ENCODE measurements at regions not wholly inside any gene's neighbourhood (a gene's known extent, or its start where the extent isn't known, plus 50 kb on each side); places are given as distances from the start of the nearest gene placed in this dataset.

DNA sequence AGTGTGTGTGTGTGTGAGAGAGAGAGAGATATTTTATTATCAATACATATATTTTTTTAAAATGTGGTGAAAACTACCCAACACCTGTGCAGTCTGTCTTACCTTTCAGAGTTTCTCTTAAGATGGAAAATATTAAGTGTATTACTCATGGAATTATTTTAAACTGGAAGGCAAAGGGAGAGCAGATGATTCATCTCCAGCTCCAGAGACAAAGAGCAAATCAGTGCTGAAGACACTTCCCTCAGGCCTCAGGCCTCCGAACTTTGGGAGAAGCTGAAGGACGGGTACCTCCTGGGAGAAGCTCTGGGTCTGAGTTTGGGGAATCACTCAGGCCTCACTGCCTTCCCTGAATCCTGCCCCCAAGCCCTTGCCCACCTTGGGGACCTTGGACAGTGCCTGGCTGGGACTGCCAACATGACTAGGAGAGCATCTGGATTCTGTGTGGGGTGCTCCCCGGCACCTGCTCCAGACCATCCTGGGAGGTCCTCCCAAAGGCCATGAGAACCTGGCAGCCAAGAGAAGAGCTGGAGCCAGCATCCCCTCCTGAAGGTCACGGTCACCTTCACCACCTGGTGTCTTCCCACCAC is 170.4 kb upstream of the UBL3 start:
- Mint-ChIP-seq H3K36me3 (ENCODE audit: unreplicated experiment) (no peaks in the 10 kb centered on the region), H3K27me3 (ENCODE audit: unreplicated experiment) (no peaks in the 10 kb centered on the region), H3K4me3 (ENCODE audit: unreplicated experiment) (no peak overlapping the region), H3K27ac (ENCODE audit: unreplicated experiment) (no peak overlapping the region), H3K4me1 (ENCODE audit: unreplicated experiment) (peaks cover 25% of the 10 kb centered on the region), H3K9me3 (ENCODE audit: unreplicated experiment) (no peaks in the 10 kb centered on the region)
- TF ChIP-seq, protein P1, sequence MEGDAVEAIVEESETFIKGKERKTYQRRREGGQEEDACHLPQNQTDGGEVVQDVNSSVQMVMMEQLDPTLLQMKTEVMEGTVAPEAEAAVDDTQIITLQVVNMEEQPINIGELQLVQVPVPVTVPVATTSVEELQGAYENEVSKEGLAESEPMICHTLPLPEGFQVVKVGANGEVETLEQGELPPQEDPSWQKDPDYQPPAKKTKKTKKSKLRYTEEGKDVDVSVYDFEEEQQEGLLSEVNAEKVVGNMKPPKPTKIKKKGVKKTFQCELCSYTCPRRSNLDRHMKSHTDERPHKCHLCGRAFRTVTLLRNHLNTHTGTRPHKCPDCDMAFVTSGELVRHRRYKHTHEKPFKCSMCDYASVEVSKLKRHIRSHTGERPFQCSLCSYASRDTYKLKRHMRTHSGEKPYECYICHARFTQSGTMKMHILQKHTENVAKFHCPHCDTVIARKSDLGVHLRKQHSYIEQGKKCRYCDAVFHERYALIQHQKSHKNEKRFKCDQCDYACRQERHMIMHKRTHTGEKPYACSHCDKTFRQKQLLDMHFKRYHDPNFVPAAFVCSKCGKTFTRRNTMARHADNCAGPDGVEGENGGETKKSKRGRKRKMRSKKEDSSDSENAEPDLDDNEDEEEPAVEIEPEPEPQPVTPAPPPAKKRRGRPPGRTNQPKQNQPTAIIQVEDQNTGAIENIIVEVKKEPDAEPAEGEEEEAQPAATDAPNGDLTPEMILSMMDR (IDR thresholded peaks at IDR 0.05), result no peak
- DNase-seq (ENCODE audit: extremely low spot score, unreplicated experiment), result no peak

DNA sequence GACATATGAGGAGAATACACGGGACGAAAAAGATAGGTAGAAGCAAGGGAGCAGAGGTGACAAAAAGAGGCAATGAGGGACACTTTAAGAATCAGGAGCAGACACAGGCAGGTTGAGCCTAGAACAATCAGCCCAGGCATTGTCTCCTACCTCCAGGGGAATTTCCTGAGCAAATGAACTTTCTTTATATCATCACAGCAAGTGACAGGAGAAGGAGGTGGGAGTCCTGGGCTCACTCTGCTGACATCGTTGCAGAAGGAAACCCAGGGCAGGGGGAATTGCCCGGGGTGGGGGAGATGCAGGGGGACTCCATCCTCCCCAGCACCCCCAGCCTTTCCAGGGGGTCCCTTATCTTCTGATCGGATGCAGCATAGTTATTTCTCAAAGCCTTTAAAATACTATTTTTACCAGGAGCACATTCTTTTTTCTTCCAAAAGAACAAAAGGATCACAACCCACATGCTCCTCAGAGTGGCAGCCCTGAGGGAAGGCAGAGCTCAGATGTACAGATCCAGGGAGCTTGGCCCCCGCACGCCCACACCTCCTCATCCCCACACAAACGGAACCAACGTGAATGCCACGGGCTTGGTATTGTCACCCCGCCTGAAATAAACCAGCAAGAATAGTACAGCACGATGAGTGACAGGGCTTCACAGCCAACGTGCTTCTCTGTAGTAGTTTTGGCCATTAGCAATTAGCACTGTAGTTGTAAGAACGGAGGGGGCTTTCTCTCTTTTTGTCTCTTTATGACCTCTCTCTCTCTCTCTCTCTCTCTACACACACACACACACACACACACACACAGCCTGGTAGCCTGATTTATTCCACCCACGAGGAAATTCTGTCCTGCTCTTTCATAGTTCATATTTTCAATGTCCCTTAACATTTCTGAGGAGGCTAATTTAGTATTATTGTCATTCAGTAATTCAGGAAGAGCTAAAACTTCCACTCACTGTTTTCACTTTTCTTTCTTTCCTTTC is 169.5 kb upstream of the UBL3 start:
- H3K27ac Mint-ChIP-seq (ENCODE audit: unreplicated experiment), result no peak overlapping the region
- peaks cover under 1% of the 10 kb centered on the region for H3K27me3 Mint-ChIP-seq (ENCODE audit: unreplicated experiment)
- no peaks in the 10 kb centered on the region for H3K36me3 Mint-ChIP-seq (ENCODE audit: unreplicated experiment)
- TF ChIP-seq, protein P1 (IDR thresholded peaks at IDR 0.05), result no peak
- peaks cover 24% of the 10 kb centered on the region for H3K4me1 Mint-ChIP-seq (ENCODE audit: unreplicated experiment)
- DNase-seq (ENCODE audit: extremely low spot score, unreplicated experiment), result no peak
- no peaks in the 10 kb centered on the region for H3K9me3 Mint-ChIP-seq (ENCODE audit: unreplicated experiment)
- H3K4me3 Mint-ChIP-seq (ENCODE audit: unreplicated experiment), result no peak overlapping the region

DNA sequence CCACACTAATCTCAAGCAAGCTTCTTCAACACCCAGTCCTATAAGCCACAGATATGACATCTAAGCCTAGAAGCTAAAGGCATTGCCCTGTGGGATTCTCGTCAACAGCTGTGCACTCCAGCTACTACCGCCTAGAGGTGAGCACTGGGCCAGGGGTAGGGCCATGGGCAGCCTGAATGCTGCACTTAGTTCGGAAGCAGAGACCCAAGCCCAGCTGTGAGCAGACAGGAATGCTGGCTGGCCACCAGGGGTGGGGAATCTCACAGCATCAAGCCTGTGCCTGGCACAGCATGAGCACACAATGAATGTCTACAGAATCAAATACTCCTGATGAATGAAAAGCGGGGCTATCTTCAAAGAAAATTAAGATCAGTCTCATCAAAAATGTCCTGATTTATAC is 167.5 kb upstream of the UBL3 start:
- Mint-ChIP-seq H3K4me3 (ENCODE audit: unreplicated experiment) (no peak overlapping the region), H3K27me3 (ENCODE audit: unreplicated experiment) (peaks cover 5% of the 10 kb centered on the region), H3K27ac (ENCODE audit: unreplicated experiment) (no peak overlapping the region), H3K36me3 (ENCODE audit: unreplicated experiment) (no peaks in the 10 kb centered on the region), H3K9me3 (ENCODE audit: unreplicated experiment) (no peaks in the 10 kb centered on the region), H3K4me1 (ENCODE audit: unreplicated experiment) (peaks cover 24% of the 10 kb centered on the region)
- DNase-seq (ENCODE audit: extremely low spot score, unreplicated experiment), result no peak
- TF ChIP-seq, protein P1 (IDR thresholded peaks at IDR 0.05), result peak; percentile 38

DNA sequence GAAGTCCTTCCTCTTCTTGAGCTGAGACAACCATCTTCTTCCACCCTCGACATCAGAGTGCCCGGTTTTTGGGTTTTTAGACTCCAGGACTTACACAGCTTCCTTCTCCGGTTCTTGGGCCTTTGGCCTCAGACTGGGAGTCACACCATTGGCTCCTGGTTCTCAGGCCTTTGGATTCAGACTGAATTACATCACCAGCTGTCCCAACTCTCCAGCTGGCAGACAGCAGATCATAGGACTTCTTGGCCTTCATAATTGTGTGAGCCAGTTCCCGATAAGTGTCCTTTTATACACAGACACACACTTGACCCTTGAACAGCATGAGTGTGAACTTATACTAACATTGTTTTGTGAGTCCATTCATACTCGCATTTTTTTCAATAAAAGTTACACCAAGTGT is 166.0 kb upstream of the UBL3 start:
- H3K9me3 Mint-ChIP-seq (ENCODE audit: unreplicated experiment), result no peaks in the 10 kb centered on the region
- H3K36me3 Mint-ChIP-seq (ENCODE audit: unreplicated experiment), result no peaks in the 10 kb centered on the region
- no peak overlapping the region for H3K27ac Mint-ChIP-seq (ENCODE audit: unreplicated experiment)

More for the DNA sequence above, 166.0 kb upstream of the UBL3 start:
- DNase-seq (ENCODE audit: extremely low spot score, unreplicated experiment), result no peak
- peaks cover 5% of the 10 kb centered on the region for H3K27me3 Mint-ChIP-seq (ENCODE audit: unreplicated experiment)
- H3K4me3 Mint-ChIP-seq (ENCODE audit: unreplicated experiment), result no peak overlapping the region
- TF ChIP-seq, protein P1 (IDR thresholded peaks at IDR 0.05), result no peak
- peaks cover 21% of the 10 kb centered on the region for H3K4me1 Mint-ChIP-seq (ENCODE audit: unreplicated experiment)

Measured in osteocyte (in vitro differentiated cells).